SK-N-SH (cell line): ENCODE measurements at regions not wholly inside any gene's neighbourhood (a gene's known extent, or its start where the extent isn't known, plus 50 kb on each side); places are given as distances from the start of the nearest gene placed in this dataset.

ENCODE experiments used
- CTCF ChIA-PET: fragments of 300-600, 350-600 bp; formaldehyde crosslinking; extraction: SDS; loops from one replicate; lab custom pipeline; 2021; lab: Yijun Ruan, JAX
- POLR2A ChIA-PET: fragments of 350-600 bp; sonication (Branson Sonifier 250); formaldehyde crosslinking; extraction: SDS; loops from one replicate; lab custom pipeline; 2020; ENCODE audit warnings: antibody characterized with exemption, inconsistent platforms; lab: Yijun Ruan, JAX
- DNase-seq: peaks from one replicate; pipeline ENCODE4 v3.0.0; 2012
- H2AFZ ChIP-seq: fragments of 200-600 bp; sonication (generic); 2 replicates; pipeline ENCODE4 v1.8.1; 2016; ENCODE audit warnings: antibody characterized with exemption, mild to moderate bottlenecking, low read depth
- H3F3A ChIP-seq: fragments of 200-600 bp; sonication (generic); replicated peaks from 2 replicates; pipeline ENCODE3; 2016; ENCODE audit warnings: antibody characterized with exemption, mild to moderate bottlenecking; ENCODE audit not compliant: insufficient read depth
- H3K27ac ChIP-seq, 2 experiments: fragments of 200-500 bp in 1 of 2; fragments of 200-600 bp in 1 of 2; sonication (Bioruptor generic) in 1 of 2; sonication (generic), shearing (Covaris generic) in 1 of 2; 2 replicates each; pipeline versions ENCODE4 v1.5.1 to v1.6.1; 2014 to 2016; ENCODE audit warnings: low read depth in 2 of 2, inconsistent platforms in 1 of 2, low read length in 1 of 2, mild to moderate bottlenecking in 1 of 2, mixed read lengths in 1 of 2
- H3K27me3 ChIP-seq: fragments of 200-600 bp; sonication (generic), shearing (Covaris generic); 2 replicates; pipeline ENCODE4 v1.6.1; 2016; ENCODE audit warnings: mixed run types; ENCODE audit not compliant: insufficient read depth
- H3K36me3 ChIP-seq, 2 experiments: fragments of 200-500 bp in 1 of 2; fragments of 200-600 bp in 1 of 2; sonication (Bioruptor generic) in 1 of 2; sonication (generic) in 1 of 2; replicated peaks in 1 of 2; 2 replicates each; pipeline versions ENCODE3 to v1.5.1; 2014 to 2016; ENCODE audit warnings: low read length in 1 of 2, mild to moderate bottlenecking in 1 of 2; ENCODE audit not compliant: insufficient read depth in 2 of 2, control insufficient read depth in 1 of 2
- H3K4me1 ChIP-seq, 2 experiments: fragments of 200-500 bp in 1 of 2; fragments of 200-600 bp in 1 of 2; sonication (Bioruptor generic) in 1 of 2; sonication (generic), shearing (Covaris generic) in 1 of 2; 2 replicates each; pipeline versions ENCODE4 v1.5.1 to v1.6.1; 2014 to 2016; ENCODE audit warnings: low read depth in 1 of 2, low read length in 1 of 2, mixed run types in 1 of 2; ENCODE audit not compliant: insufficient read depth in 2 of 2, control insufficient read depth in 1 of 2
- H3K4me2 ChIP-seq: fragments of 200-600 bp; sonication (generic), shearing (Covaris generic); 2 replicates; pipeline ENCODE4 v1.6.1; 2017; ENCODE audit warnings: mixed run types
- H3K4me3 ChIP-seq, 2 experiments: fragments of 200-500 bp in 1 of 2; fragments of 200-600 bp in 1 of 2; sonication (Bioruptor generic) in 1 of 2; sonication (generic), shearing (Covaris generic) in 1 of 2; 2 replicates each; pipeline versions ENCODE4 v1.5.1 to v1.8.1; 2014 to 2016; ENCODE audit warnings: low read depth in 2 of 2, inconsistent platforms in 1 of 2, low read length in 1 of 2, mild to moderate bottlenecking in 1 of 2, mixed read lengths in 1 of 2, moderate library complexity in 1 of 2
- H3K79me2 ChIP-seq: fragments of 200-600 bp; sonication (generic); 2 replicates; pipeline ENCODE4 v1.8.1; 2017; ENCODE audit warnings: mild to moderate bottlenecking; ENCODE audit not compliant: insufficient read depth
- H3K9ac ChIP-seq: fragments of 200-600 bp; sonication (generic); 2 replicates; pipeline ENCODE4 v1.6.1; 2017; ENCODE audit warnings: mixed run types
- H3K9me2 ChIP-seq: fragments of 200-600 bp; sonication (generic); 2 replicates; pipeline ENCODE4 v1.6.1; 2017; ENCODE audit warnings: mixed run types
- H3K9me3 ChIP-seq: fragments of 200-600 bp; sonication (generic); 2 replicates; pipeline ENCODE4 v1.6.1; 2017; ENCODE audit warnings: mixed run types, mild to moderate bottlenecking, moderate library complexity
- H4K20me1 ChIP-seq: fragments of 200-600 bp; sonication (generic); 2 replicates; pipeline ENCODE4 v1.6.1; 2017; ENCODE audit warnings: mild to moderate bottlenecking, mixed run types; ENCODE audit not compliant: insufficient read depth
- CTCF ChIP-seq: fragments of 200-600 bp; sonication (generic); IDR thresholded peaks from 2 replicates; pipeline ENCODE4 v1.6.1; 2017; ENCODE audit warnings: antibody characterized with exemption, mild to moderate bottlenecking, moderate library complexity
- EZH2phosphoT487 ChIP-seq: fragments of 200-600 bp; sonication (generic); IDR thresholded peaks from 2 replicates; pipeline ENCODE4 v1.6.1; 2017; ENCODE audit warnings: low read depth, mixed run types, mild to moderate bottlenecking, antibody characterized with exemption, moderate library complexity, borderline replicate concordance
- FOXM1 ChIP-seq: IDR thresholded peaks from 2 replicates; pipeline ENCODE4 v1.4.0; 2012; ENCODE audit warnings: low read depth, mild to moderate bottlenecking
- GABPA ChIP-seq: IDR thresholded peaks from 2 replicates; pipeline ENCODE4 v1.4.0; 2012; ENCODE audit warnings: low read depth, mild to moderate bottlenecking
- IRF3 ChIP-seq: fragments of 150-350 bp; IDR thresholded peaks from 2 replicates; pipeline ENCODE4 v1.6.1; 2016; ENCODE audit warnings: mild to moderate bottlenecking, low read depth, low read length
- JUND ChIP-seq: IDR thresholded peaks from 2 replicates; pipeline ENCODE4 v1.4.0; 2012
- MXI1 ChIP-seq: IDR thresholded peaks from 2 replicates; pipeline ENCODE4 v1.6.1; 2012; ENCODE audit warnings: mild to moderate bottlenecking, low read depth, low read length, improper control_type of control experiment
- PBX3 ChIP-seq: IDR thresholded peaks from 2 replicates; pipeline ENCODE4; 2012
- POLR2AphosphoS5 ChIP-seq: IDR thresholded peaks from 2 replicates; pipeline ENCODE4 v1.6.1; 2012; ENCODE audit warnings: low read depth, low read length
- RAD21 ChIP-seq: IDR thresholded peaks from 2 replicates; pipeline ENCODE4 v1.6.1; 2012; ENCODE audit warnings: mild to moderate bottlenecking, low read length
- RCOR1 ChIP-seq: fragments of 150-350 bp; IDR thresholded peaks from 2 replicates; pipeline ENCODE4 v1.6.1; 2017; ENCODE audit warnings: antibody characterized with exemption, low read length
- REST ChIP-seq: IDR thresholded peaks from 2 replicates; pipeline ENCODE4 v1.6.1; 2012; ENCODE audit warnings: mild to moderate bottlenecking, low read depth, low read length, moderate library complexity
- RFX5 ChIP-seq: IDR thresholded peaks from 2 replicates; pipeline ENCODE4 v1.6.1; 2012; ENCODE audit warnings: mild to moderate bottlenecking, improper control_type of control experiment, low read length
- RXRA ChIP-seq: IDR thresholded peaks from 2 replicates; pipeline ENCODE4 v1.4.0; 2012; ENCODE audit warnings: low read depth, mild to moderate bottlenecking, borderline replicate concordance
- SIN3A ChIP-seq: IDR thresholded peaks from 2 replicates; pipeline ENCODE4 v1.6.1; 2012; ENCODE audit warnings: low read depth, mild to moderate bottlenecking, low read length, moderate library complexity, borderline replicate concordance
- SMC3 ChIP-seq: IDR thresholded peaks from 2 replicates; pipeline ENCODE4 v1.6.1; 2012; ENCODE audit warnings: low read depth, low read length, improper control_type of control experiment
- TAF1 ChIP-seq: IDR thresholded peaks from 2 replicates; pipeline ENCODE4 v1.6.1; 2012; ENCODE audit warnings: low read depth, mild to moderate bottlenecking, low read length, moderate library complexity, borderline replicate concordance
- TEAD4 ChIP-seq: IDR thresholded peaks from 2 replicates; pipeline ENCODE4 v1.4.0; 2012; ENCODE audit warnings: mild to moderate bottlenecking, borderline replicate concordance; ENCODE audit not compliant: insufficient read depth
- USF2 ChIP-seq: fragments of 150-350 bp; IDR thresholded peaks from 2 replicates; pipeline ENCODE4 v1.6.1; 2017; ENCODE audit warnings: antibody characterized with exemption, low read length, low read depth, borderline replicate concordance
- YY1 ChIP-seq: IDR thresholded peaks from 2 replicates; pipeline ENCODE4 v1.4.0; 2012; ENCODE audit warnings: low read depth, mild to moderate bottlenecking
- WGBS: methylation state at CpG from one replicate; pipeline ENCODE4 v1.1.6; 2017; ENCODE audit warnings: low lambda C conversion rate; 5-methylcytosine and 5-hydroxymethylcytosine counted together

GRCh38 chr6:138620630-138621029, 121.3 kb upstream of the NHSL1 start (continued):
- no peak for TF ChIP-seq CTCF
- no peak for TF ChIP-seq EZH2phosphoT487
- no peak for TF ChIP-seq YY1
- no peak for TF ChIP-seq TEAD4
- TF ChIP-seq, all 33 proteins: peak for 0

GRCh38 chr6:138622967-138623366, 123.7 kb upstream of the NHSL1 start:
- POLR2A ChIA-PET, result no interaction called here
- no peaks in the 10 kb centered on the region for H3K9me2 ChIP-seq
- no peak for TF ChIP-seq TEAD4
- TF ChIP-seq MXI1, result no peak
- no peak for TF ChIP-seq FOXM1
- TF ChIP-seq TAF1, result no peak
- no peak for TF ChIP-seq RXRA
- no peak for TF ChIP-seq RFX5
- TF ChIP-seq GABPA, result no peak
- TF ChIP-seq SMC3, result no peak
- TF ChIP-seq POLR2AphosphoS5, result no peak
- TF ChIP-seq SIN3A, result no peak
- no peak for TF ChIP-seq IRF3
- no peak for TF ChIP-seq PBX3
- no peak for TF ChIP-seq RAD21
- TF ChIP-seq EZH2phosphoT487, result no peak
- no peak for TF ChIP-seq RCOR1
- TF ChIP-seq JUND, result no peak
- no peak for TF ChIP-seq REST
- no peak for TF ChIP-seq USF2
- TF ChIP-seq, all 33 proteins: peak for 0
- Histone ChIP-seq H3K9ac (no peak overlapping the region), H3K4me1 (no peaks in the 10 kb centered on the region), H3K27ac (no peak overlapping the region), H3K4me3 (no peak overlapping the region), H3K9me3 (no peaks in the 10 kb centered on the region), H3K79me2 (no peaks in the 10 kb centered on the region), H3K36me3 (no peaks in the 10 kb centered on the region), H3K4me2 (no peak overlapping the region), H4K20me1 (no peaks in the 10 kb centered on the region), H2AFZ (no peak overlapping the region), H3F3A (no peaks in the 10 kb centered on the region), H3K27me3 (peaks cover 9% of the 10 kb centered on the region; the same call in 1 of the 2 replicates)
- CTCF ChIA-PET, result no interaction called here
- DNase-seq, result no peak
- 13% methylated on average over 5 of the region's 5 CpGs for WGBS
